Astrocyte of the spinal cord (primary cell): ENCODE measurements at regions not wholly inside any gene's neighbourhood (a gene's known extent, or its start where the extent isn't known, plus 50 kb on each side); places are given as distances from the start of the nearest gene placed in this dataset.
A peak's percentile ranks its signal among the peaks of the same experiment; 100 is the strongest.

Source experiments
- DNase-seq: peaks from one replicate; pipeline ENCODE4 v3.0.0; 2011; ENCODE audit warnings: low read depth, low spot score
- H3K4me3 ChIP-seq: 2 replicates; pipeline ENCODE4 v1.5.1; 2011; ENCODE audit warnings: low read depth, mild to moderate bottlenecking, low read length, moderate library complexity
- in situ Hi-C: cut with HindIII; loops from 2 replicates; pipeline ENCODE4 v1.10.0; 2017; ENCODE audit warnings: low sequenced_read_pairs
- TF ChIP-seq, protein P1 (sequence below): IDR thresholded peaks from 2 replicates; pipeline ENCODE4 v1.5.1; 2012; ENCODE audit warnings: low read depth, mild to moderate bottlenecking, low read length, inconsistent platforms

DNA sequence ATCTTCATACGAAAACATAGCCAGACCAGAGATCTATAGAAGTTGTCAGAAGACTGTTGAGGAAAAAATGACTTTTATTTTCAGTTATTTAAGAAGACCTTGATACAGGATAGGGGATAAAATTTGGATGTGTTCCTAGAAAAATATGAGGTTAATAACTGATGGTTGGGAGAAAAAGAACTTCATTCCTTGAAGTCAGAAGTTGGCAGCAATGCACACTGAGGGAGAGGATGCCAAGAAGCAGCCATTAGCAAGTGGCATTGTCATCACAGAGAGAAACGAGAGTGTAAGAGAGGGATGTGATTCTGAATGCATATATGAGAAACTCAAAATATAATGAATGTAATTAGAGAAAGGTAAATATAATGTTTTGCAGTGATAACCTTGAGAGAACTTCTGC is 382.1 kb upstream of the EPHA5 start:
- TF ChIP-seq, protein P1, sequence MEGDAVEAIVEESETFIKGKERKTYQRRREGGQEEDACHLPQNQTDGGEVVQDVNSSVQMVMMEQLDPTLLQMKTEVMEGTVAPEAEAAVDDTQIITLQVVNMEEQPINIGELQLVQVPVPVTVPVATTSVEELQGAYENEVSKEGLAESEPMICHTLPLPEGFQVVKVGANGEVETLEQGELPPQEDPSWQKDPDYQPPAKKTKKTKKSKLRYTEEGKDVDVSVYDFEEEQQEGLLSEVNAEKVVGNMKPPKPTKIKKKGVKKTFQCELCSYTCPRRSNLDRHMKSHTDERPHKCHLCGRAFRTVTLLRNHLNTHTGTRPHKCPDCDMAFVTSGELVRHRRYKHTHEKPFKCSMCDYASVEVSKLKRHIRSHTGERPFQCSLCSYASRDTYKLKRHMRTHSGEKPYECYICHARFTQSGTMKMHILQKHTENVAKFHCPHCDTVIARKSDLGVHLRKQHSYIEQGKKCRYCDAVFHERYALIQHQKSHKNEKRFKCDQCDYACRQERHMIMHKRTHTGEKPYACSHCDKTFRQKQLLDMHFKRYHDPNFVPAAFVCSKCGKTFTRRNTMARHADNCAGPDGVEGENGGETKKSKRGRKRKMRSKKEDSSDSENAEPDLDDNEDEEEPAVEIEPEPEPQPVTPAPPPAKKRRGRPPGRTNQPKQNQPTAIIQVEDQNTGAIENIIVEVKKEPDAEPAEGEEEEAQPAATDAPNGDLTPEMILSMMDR: no peak
- peak; percentile 43 for DNase-seq
- in situ Hi-C loops: no loop called here
- H3K4me3 ChIP-seq: no peak overlapping the region

DNA sequence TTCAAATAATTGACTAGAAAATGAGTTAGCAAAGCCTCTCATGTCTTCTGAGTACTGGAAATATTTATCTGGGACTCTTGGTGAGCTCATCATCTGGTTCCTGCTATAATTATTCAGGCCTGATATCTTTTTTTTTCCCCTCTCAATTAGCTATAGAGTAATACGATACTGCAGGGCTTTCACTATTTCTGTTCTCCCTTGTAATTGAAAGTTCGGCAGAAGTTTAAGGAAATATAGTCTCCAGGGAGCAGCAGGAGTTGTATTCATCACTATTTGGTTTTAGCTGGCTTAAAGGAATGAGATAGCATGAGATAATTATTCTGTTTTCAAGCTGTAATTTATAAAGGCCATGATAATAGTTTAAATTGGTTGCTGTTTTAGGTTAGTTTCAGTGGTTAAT is 378.6 kb upstream of the EPHA5 start:
- no peak overlapping the region for H3K4me3 ChIP-seq
- in situ Hi-C loops: no loop called here
- peak; percentile 23 for DNase-seq
- TF ChIP-seq, protein P1: no peak

DNA sequence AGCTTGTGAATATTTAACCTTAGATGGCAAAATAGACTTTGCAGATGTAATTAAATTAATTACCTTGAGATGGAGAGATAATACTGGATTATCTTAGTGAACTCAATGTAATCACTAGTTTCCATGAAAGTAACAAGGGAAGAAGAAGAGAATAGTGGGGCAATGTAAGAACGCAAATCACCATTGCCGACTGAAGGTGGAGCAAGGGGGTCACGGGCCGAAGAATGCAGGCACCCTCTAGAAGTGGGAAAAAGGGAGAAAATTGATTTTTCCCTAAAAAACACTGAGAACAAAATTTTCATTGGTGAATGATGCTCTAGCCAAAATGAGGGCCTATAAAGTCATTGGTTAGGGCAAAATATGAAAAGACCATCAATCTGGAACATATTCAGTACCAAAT is 375.6 kb upstream of the EPHA5 start:
- no peak for DNase-seq

DNA sequence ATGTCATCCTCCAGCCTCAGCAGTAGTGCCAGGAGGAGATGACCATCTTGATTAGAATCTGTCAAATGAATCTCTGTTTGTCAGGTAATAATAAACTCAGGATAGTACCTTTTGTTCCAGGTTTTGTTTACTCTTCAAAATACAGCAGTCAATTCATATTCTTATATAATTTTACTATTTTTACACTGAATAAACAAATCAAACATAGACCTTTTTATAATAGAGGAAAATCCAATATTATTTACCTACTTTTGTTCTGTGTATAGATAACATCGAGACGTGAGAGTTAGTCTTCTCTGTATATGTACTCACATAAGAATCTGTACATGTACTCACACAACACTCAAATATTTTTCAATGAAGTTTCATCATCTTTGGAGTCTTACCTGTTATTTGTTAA is 365.4 kb upstream of the EPHA5 start:
- in situ Hi-C loops: no loop called here
- no peak overlapping the region for H3K4me3 ChIP-seq
- DNase-seq: no peak
- TF ChIP-seq, protein P1: no peak

More for the DNA sequence above, 375.6 kb upstream of the EPHA5 start:
- in situ Hi-C loops: no loop called here
- H3K4me3 ChIP-seq: no peak overlapping the region
- TF ChIP-seq, protein P1: no peak

DNA sequence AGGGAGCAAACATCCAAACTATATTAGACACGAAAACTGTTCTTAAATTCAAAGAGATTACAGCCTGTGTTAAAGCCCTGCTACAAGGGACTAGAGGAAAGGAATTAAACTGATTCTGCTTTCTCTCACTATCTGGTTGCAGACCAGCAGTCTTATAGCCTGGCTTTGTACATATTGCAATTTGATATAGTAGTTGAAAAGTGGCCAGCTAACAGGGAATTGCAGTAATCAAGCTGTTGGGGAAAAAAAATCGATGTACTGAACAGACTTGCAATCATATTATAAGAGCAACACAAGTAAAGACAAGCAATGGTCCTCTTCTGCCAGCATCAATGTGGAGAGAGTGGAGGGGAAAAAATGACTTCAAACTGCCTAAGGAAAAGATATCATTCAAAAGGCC is 364.4 kb upstream of the EPHA5 start:
- TF ChIP-seq, protein P1: no peak
- no peak for DNase-seq
- in situ Hi-C loops: no loop called here
- no peak overlapping the region for H3K4me3 ChIP-seq

DNA sequence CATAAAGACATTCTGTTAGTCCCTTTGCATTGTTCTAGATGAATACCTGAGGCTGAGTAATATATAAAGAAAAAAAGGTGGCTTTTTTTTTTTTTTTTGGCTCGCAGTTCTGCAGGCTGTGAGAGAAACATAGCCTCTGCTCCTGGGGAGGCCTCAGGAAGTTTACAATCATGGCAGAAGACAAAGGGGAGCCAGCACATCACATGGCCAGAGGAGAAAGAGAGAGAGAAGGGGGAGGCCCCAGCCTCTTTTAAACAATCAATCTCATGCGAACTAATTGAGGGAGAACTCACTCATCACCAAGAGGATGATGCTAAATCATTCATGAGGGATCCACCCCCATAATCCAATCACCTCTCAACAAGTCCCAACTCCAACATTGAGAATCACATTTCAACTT is 364.0 kb upstream of the EPHA5 start:
- in situ Hi-C loops: no loop called here
- H3K4me3 ChIP-seq: no peak overlapping the region

More for the DNA sequence above, 364.0 kb upstream of the EPHA5 start:
- TF ChIP-seq, protein P1: no peak
- no peak for DNase-seq
